ENCODE measurements at regions not wholly inside any gene's neighbourhood (a gene's known extent, or its start where the extent isn't known, plus 50 kb on each side); places are given as distances from the start of the nearest gene placed in this dataset.

DNA sequence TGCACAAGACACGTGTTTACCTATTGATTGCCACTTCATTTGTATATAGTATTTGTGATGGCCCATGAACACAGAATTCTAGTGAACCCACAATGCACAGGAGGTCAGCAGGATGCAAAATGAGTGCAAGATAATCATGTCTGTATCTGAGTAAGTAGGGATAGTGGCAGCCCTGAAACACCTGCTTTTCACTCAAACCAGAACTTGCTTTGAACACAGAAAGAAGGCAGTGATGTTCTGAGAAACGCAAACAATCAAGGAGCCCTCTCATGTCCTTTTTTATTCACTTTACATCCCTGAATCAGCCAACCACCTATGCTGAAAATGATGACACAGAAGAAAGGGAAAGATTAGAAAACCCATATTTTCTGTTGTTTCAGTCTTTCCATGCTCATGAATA, 170.4 kb upstream of the AVPR1A start:
- no peak overlapping the region for H3K4me3 ChIP-seq (ENCODE audit: low read depth, low read length)
- TF ChIP-seq, protein P1, sequence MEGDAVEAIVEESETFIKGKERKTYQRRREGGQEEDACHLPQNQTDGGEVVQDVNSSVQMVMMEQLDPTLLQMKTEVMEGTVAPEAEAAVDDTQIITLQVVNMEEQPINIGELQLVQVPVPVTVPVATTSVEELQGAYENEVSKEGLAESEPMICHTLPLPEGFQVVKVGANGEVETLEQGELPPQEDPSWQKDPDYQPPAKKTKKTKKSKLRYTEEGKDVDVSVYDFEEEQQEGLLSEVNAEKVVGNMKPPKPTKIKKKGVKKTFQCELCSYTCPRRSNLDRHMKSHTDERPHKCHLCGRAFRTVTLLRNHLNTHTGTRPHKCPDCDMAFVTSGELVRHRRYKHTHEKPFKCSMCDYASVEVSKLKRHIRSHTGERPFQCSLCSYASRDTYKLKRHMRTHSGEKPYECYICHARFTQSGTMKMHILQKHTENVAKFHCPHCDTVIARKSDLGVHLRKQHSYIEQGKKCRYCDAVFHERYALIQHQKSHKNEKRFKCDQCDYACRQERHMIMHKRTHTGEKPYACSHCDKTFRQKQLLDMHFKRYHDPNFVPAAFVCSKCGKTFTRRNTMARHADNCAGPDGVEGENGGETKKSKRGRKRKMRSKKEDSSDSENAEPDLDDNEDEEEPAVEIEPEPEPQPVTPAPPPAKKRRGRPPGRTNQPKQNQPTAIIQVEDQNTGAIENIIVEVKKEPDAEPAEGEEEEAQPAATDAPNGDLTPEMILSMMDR (IDR thresholded peaks at IDR 0.05; ENCODE audit: borderline replicate concordance, insufficient read depth, low read depth, low read length): no peak

- TF ChIP-seq, protein P1 (IDR thresholded peaks at IDR 0.05; ENCODE audit: borderline replicate concordance, insufficient read depth, low read depth, low read length): no peak
- H3K4me3 ChIP-seq (ENCODE audit: low read depth, low read length): no peak overlapping the region
Measured at GRCh38 chr12:63319936-63320633, 169.1 kb upstream of the AVPR1A start.

DNA sequence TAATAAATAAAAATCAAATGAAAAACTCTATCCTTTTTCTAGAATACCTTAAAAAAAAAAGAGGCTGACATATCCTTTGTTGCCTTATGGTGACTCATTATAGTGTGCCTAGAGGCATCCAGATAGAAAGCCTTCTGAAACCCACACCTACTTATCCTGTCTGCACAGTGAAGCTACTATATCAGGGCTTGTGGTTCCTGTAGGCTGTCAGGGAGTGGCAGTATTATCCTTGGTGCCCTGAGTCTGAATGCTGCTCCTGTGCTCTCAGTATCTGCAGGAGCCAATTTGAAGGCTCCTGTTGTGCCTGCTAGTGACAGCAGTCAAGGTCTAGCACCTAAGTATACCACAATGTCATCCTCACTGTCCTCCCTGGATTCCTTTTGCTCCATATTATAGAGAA, 168.4 kb upstream of the AVPR1A start:
- no peak overlapping the region for H3K4me3 ChIP-seq (ENCODE audit: low read depth, low read length)
- TF ChIP-seq, protein P1 (IDR thresholded peaks at IDR 0.05; ENCODE audit: borderline replicate concordance, insufficient read depth, low read depth, low read length): no peak

DNA sequence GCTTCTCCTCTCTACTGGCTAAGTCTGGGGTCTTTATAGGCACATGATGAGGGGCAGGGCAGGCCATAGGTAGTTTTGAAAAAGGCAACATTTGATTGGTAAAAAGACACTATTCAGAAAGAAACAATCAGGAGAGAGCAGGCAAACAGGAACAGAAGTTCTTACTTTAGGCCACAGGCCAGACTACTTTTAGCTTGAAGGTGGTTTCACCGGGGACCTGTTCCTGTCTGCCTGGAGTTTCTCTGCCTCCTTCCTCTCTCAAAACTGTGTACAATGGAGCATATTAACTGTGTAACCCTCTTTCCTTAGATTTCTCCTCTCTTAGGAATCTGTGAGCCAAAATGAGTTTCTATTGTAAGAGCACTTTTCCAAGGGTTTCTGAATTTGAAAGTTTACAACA, 167.9 kb upstream of the AVPR1A start:
- TF ChIP-seq, protein P1 (IDR thresholded peaks at IDR 0.05; ENCODE audit: borderline replicate concordance, insufficient read depth, low read depth, low read length): no peak
- no peak overlapping the region for H3K4me3 ChIP-seq (ENCODE audit: low read depth, low read length)

DNA sequence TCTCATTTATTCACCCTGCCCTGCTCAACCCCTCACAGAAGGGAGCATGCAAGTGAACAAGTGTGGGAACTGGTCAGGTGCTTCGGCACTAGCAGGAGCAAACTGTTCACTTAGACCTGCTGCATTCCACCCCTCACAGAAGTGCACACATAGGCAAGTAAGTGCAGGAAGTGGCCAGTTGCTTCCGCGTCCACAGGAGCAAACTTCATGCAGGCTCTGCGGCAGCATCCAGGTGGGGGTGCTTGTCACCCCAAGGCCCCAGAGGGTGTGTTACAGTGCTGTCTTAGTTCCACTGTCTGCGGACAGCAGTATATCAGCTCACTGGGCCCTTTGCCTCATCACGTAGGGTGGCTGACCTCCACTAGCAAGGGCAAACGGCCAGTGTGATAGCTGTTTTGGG, 167.3 kb upstream of the AVPR1A start:
- TF ChIP-seq, protein P1 (IDR thresholded peaks at IDR 0.05; ENCODE audit: borderline replicate concordance, insufficient read depth, low read depth, low read length): no peak
- no peak overlapping the region for H3K4me3 ChIP-seq (ENCODE audit: low read depth, low read length)

DNA sequence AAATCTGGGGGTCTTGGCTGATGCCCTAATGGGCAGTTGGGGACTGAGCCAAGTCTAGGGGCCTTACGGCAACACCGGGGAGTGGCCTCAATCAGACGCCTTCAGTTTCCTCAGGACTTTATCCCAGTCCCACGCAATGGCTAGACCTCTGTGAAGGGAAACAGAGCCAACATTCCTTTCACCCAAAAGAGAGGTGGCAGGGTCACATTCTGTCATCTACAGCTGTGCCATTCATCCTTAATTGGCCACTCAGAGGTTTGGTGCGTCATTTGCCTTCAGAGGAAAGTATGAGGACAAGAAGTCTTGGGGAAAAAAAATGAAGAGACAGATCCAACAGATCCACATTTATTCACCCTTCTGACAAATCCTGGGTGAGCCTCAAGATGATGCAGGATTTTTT, 166.9 kb upstream of the AVPR1A start:
- TF ChIP-seq, protein P1 (IDR thresholded peaks at IDR 0.05; ENCODE audit: borderline replicate concordance, insufficient read depth, low read depth, low read length): no peak

GRCh38 chr12:63317286-63317846, 166.4 kb upstream of the AVPR1A start:
- TF ChIP-seq, protein P1 (IDR thresholded peaks at IDR 0.05; ENCODE audit: borderline replicate concordance, insufficient read depth, low read depth, low read length): no peak
- H3K4me3 ChIP-seq (ENCODE audit: low read depth, low read length): no peak overlapping the region

More for the DNA sequence above, 166.9 kb upstream of the AVPR1A start:
- H3K4me3 ChIP-seq (ENCODE audit: low read depth, low read length): no peak overlapping the region
